ENCODE measurements at regions not wholly inside any gene's neighbourhood (a gene's known extent, or its start where the extent isn't known, plus 50 kb on each side); places are given as distances from the start of the nearest gene placed in this dataset.

DNA sequence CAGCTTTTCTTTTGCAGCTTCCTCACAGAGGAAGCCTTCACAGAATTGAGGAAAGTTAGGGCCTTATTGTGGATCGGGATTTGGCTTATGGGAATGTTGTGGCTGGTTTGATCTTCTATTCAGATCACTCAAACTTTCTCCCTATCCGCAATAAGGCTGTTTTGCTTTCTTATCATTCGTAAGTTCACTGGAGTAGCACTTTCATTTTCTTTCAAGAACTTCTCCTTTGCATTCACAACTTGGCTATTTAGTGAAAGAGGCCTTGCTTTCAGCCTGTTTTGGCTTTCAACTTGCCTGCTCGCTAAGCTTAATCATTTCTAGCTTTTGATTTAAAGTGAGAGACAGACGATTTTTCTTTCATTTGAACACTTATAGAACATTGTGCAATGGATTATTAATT is 181.9 kb upstream of the B3GALT2 start:
- TF ChIP-seq, protein P1, sequence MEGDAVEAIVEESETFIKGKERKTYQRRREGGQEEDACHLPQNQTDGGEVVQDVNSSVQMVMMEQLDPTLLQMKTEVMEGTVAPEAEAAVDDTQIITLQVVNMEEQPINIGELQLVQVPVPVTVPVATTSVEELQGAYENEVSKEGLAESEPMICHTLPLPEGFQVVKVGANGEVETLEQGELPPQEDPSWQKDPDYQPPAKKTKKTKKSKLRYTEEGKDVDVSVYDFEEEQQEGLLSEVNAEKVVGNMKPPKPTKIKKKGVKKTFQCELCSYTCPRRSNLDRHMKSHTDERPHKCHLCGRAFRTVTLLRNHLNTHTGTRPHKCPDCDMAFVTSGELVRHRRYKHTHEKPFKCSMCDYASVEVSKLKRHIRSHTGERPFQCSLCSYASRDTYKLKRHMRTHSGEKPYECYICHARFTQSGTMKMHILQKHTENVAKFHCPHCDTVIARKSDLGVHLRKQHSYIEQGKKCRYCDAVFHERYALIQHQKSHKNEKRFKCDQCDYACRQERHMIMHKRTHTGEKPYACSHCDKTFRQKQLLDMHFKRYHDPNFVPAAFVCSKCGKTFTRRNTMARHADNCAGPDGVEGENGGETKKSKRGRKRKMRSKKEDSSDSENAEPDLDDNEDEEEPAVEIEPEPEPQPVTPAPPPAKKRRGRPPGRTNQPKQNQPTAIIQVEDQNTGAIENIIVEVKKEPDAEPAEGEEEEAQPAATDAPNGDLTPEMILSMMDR (IDR thresholded peaks at IDR 0.05; ENCODE audit: insufficient read depth, low read length, severe bottlenecking), result no peak
- DNase-seq (ENCODE audit: low read depth) (no peak), FAIRE-seq (no peak)
- H3K4me3 ChIP-seq (ENCODE audit: low read depth, low read length), result no peak overlapping the region
- H3K27me3 ChIP-seq (ENCODE audit: control insufficient read depth, insufficient read depth, low read length), result no peaks in the 10 kb centered on the region
- no peaks in the 10 kb centered on the region for H3K36me3 ChIP-seq (ENCODE audit: control insufficient read depth, insufficient read depth, low read length)

DNA sequence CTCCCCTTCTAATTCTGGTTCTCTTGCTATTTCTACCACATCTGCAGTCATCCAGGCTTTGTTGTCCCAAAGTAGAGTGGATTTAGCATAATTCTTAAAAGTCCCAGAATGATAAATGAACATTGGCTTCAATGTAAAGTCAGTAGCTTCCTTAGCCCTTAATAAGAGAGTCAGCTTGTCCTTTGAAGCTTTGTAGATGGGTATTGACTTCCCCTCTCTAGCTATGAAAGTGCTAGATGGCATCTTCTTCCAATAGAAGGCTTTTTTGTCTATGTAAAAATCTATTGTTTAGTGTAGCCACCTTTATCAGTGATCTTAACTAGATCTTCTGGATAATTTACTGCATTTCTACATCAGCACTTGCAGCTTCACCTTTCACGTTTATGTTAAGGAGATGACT is 181.4 kb upstream of the B3GALT2 start:
- Histone ChIP-seq H3K27me3 (ENCODE audit: control insufficient read depth, insufficient read depth, low read length) (no peaks in the 10 kb centered on the region), H3K36me3 (ENCODE audit: control insufficient read depth, insufficient read depth, low read length) (no peaks in the 10 kb centered on the region), H3K4me3 (ENCODE audit: low read depth, low read length) (no peak overlapping the region)
- DNase-seq (ENCODE audit: low read depth), result no peak
- TF ChIP-seq, protein P1 (IDR thresholded peaks at IDR 0.05; ENCODE audit: insufficient read depth, low read length, severe bottlenecking), result no peak
- FAIRE-seq, result no peak

DNA sequence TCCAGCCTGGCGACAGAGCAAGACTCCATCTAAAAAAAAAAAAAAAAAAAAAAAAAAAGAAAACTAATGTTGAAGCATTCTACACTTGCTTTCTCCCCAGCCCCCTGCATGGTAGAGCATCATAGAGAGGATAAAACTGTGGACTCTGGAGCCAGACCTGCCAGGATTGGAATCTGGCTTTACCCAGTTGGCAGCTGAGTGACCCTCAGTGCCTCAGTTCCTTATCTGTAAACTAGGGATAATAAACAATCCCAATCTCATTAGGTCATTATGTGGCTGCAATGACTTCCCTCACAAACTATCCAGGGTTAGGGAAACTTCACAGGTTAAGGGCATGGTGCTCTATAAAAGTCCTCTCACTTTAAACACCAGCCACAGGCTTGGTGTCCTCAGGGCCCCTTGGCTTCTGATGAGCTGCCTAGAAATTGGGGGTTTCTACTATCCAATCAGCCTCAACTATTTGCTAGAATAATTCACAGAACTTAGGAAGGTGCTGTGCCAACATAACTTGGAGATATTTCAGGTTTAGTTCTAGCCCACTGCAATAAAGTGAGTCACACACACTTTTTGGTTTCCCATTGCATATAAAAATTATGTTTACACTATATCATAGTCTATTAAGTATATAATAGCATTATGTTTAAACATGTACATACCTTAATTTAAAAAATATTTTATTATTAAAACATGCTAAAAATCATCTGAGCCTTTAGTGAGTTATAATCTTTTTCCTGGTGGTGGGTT is 180.5 kb upstream of the B3GALT2 start:
- no peak for FAIRE-seq
- TF ChIP-seq, protein P1 (IDR thresholded peaks at IDR 0.05; ENCODE audit: insufficient read depth, low read length, severe bottlenecking), result no peak
- no peak for DNase-seq (ENCODE audit: low read depth)
- Histone ChIP-seq H3K27me3 (ENCODE audit: control insufficient read depth, insufficient read depth, low read length) (no peaks in the 10 kb centered on the region), H3K36me3 (ENCODE audit: control insufficient read depth, insufficient read depth, low read length) (no peaks in the 10 kb centered on the region), H3K4me3 (ENCODE audit: low read depth, low read length) (no peak overlapping the region)

DNA sequence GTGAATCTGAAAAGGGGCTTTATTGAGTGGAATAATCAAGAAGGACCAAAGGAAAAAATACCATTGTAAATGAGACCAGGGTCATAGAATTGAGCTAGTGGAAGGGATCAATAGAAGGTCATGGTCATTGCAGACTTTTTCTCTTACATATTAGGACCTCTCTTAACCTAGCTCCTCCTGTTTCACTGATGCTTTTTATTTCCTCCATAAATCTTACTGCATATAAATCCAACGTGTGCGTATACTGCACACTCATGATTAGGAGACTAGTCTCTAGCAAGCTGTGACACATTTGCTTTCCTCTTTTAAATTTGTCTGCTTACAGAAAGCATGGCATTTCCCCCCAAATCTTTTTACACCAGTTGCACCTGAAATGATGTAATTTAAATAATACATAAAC is 179.6 kb upstream of the B3GALT2 start:
- TF ChIP-seq, protein P1 (IDR thresholded peaks at IDR 0.05; ENCODE audit: insufficient read depth, low read length, severe bottlenecking), result no peak
- Histone ChIP-seq H3K4me3 (ENCODE audit: low read depth, low read length) (no peak overlapping the region), H3K36me3 (ENCODE audit: control insufficient read depth, insufficient read depth, low read length) (no peaks in the 10 kb centered on the region), H3K27me3 (ENCODE audit: control insufficient read depth, insufficient read depth, low read length) (no peaks in the 10 kb centered on the region)
- DNase-seq (ENCODE audit: low read depth), result no peak
- no peak for FAIRE-seq

DNA sequence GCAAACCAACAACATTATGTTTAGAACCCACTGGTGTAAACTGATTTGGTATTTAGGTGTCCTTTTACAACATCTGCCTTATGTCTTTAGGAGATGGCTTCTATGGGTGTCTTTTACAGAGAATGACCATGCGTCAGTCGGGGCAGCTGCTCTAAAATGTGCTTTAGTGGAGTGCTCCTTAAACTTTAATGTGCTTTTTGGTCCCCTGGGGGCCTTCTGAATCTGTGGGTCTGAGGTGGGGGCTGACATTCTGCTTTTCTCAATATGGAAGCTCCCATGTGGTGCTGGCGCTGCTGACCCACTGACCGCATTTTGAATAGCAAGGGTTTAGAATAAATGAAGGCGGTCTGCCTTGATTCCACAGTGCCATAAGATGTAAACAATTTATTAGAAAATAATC is 173.2 kb upstream of the B3GALT2 start:
- no peak for FAIRE-seq

More for the DNA sequence above, 173.2 kb upstream of the B3GALT2 start:
- TF ChIP-seq, protein P1 (IDR thresholded peaks at IDR 0.05; ENCODE audit: insufficient read depth, low read length, severe bottlenecking), result no peak
- H3K36me3 ChIP-seq (ENCODE audit: control insufficient read depth, insufficient read depth, low read length), result no peaks in the 10 kb centered on the region
- no peak overlapping the region for H3K4me3 ChIP-seq (ENCODE audit: low read depth, low read length)
- H3K27me3 ChIP-seq (ENCODE audit: control insufficient read depth, insufficient read depth, low read length), result no peaks in the 10 kb centered on the region
- no peak for DNase-seq (ENCODE audit: low read depth)

Measured in bronchial epithelial cell (primary cell).